WI38 (cell line): ENCODE measurements at regions not wholly inside any gene's neighbourhood (a gene's known extent, or its start where the extent isn't known, plus 50 kb on each side); places are given as distances from the start of the nearest gene placed in this dataset.

Experiments
- H3K4me3 ChIP-seq: 2 replicates; pipeline ENCODE4 v1.5.1; 2011; ENCODE audit warnings: low read depth, mild to moderate bottlenecking, control low read depth, low read length
- CTCF ChIP-seq: IDR thresholded peaks from 2 replicates; pipeline ENCODE4 v1.5.1; 2012; ENCODE audit warnings: low read depth, mild to moderate bottlenecking, control low read depth, low read length

DNA sequence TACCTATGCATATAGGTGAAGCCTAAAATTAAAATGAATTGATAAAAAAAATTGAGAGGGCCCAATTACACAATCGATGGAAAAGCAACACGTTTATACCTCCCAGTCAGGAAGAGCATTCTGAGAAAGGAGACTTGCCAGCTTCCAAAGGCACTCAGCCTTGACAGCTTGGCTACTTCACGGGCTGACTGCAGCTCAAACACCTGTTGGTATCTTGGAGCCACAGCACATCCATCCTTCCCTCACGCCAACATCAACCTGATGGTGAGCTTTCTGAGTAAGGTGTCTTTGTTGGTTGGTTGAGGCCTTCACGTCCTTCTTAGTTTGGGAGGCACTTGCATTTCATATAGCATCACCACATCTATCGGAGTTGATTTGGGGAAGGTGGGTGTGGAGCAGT is 598.9 kb upstream of the DIPK2B start:
- no peak overlapping the region for H3K4me3 ChIP-seq
- no peak for TF ChIP-seq CTCF

DNA sequence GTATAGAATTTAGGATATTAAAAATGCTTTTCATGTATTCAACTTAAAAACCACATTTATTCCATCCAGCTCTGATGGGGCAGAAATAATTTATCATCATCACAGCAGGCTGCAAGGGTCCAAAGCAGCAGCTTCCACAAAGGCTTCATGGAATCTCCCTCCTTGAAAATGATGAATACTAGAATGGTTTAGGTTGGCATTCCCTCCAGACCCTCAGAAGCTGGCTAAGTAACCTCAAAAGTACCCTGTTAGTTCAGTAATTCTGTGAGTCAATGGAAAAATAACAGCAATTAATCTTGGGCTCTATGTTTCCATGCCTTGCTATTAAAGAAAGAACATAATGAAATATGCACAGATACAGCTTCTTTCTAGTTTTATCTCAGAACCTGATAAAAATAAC is 594.9 kb upstream of the DIPK2B start:
- no peak for TF ChIP-seq CTCF
- H3K4me3 ChIP-seq, result no peak overlapping the region

- no peak for TF ChIP-seq CTCF
- H3K4me3 ChIP-seq, result no peak overlapping the region
Measured at GRCh38 chrX:45794995-45795337, 594.3 kb upstream of the DIPK2B start.

DNA sequence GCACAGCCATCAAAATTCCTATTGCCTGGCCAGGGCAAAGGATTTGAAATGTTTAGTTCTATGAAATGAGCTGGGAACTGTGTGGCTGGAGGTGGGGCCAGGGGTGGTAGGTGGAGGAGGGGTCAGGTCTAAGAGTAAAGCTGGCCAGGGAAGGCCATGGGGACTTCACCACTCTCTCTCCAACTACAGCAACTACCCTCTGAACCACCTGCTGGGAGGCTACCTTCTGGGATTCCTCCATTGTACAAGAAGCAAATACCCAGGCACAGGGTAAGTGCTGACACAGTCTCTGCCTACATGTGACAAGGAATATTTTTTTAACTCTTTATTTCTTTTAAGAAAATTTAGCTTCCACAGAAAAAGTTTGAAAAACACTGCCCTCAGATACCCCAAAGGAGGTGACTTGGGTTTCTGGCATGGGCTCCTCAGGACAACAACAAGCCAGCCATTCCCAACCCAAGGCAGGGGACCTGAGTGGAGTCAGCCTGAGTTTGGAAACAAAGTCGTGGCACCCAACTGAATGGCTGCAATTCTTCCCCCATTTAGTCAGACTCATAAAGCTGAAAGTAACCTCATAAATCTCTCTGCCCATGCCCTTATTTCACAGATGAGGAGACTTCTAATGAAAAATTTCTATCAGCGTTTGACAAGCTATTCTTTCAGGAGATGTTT is 593.8 kb upstream of the DIPK2B start:
- no peak overlapping the region for H3K4me3 ChIP-seq
- TF ChIP-seq CTCF, result no peak

- no peak for TF ChIP-seq CTCF
- no peak overlapping the region for H3K4me3 ChIP-seq
Measured at GRCh38 chrX:45788941-45789348, 588.3 kb upstream of the DIPK2B start.

DNA sequence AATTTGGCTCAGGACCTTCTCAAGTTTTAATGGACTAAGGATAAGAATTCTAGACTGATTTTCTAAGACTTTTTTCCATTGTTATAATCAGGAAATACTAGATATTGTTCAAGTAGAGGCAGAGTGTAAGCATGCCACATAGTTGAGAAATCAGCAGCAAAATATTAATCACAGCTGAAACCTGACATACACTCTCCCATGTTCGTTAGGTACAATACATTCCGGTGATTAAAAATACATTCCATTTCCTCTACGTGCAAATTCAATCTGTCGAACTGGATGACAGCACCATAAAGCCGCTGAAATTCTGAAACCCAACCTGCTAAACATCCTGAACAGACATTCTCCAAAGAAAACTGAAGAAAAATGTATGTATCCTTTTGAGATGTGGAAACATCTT is 587.6 kb upstream of the DIPK2B start:
- H3K4me3 ChIP-seq, result no peak overlapping the region
- no peak for TF ChIP-seq CTCF

DNA sequence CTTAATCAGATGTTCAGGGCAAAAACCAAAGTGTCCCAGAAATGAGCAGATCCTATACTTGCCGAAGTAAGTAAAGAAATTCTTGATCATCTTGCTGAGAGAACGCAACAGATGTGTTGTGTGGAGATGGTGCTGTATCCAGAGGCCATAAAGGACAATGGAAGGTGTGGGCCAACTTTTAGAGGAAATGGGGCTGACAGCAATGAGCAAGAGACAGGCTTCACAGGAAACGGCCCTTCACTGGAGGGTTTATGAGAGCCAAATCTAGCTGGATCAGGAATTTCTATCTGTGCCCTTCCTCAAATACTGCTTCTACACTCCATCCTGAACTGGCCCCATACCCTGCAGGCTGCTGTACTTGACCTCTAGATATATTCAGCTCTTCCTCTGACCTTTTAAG is 583.9 kb upstream of the DIPK2B start:
- H3K4me3 ChIP-seq, result no peak overlapping the region
- TF ChIP-seq CTCF, result no peak
